M059J (cell line): ENCODE measurements at regions not wholly inside any gene's neighbourhood (a gene's known extent, or its start where the extent isn't known, plus 50 kb on each side); places are given as distances from the start of the nearest gene placed in this dataset.
A peak's percentile ranks its signal among the peaks of the same experiment; 100 is the strongest.

Experiments used
- DNase-seq: peaks from one replicate; pipeline ENCODE4 v3.0.0-alpha.2; 2012; ENCODE audit warnings: low read depth

- peak; percentile 38 for DNase-seq
These were observed 168.5 kb downstream of the TEX36 start for GRCh38 chr10:125514206-125515162.

DNA sequence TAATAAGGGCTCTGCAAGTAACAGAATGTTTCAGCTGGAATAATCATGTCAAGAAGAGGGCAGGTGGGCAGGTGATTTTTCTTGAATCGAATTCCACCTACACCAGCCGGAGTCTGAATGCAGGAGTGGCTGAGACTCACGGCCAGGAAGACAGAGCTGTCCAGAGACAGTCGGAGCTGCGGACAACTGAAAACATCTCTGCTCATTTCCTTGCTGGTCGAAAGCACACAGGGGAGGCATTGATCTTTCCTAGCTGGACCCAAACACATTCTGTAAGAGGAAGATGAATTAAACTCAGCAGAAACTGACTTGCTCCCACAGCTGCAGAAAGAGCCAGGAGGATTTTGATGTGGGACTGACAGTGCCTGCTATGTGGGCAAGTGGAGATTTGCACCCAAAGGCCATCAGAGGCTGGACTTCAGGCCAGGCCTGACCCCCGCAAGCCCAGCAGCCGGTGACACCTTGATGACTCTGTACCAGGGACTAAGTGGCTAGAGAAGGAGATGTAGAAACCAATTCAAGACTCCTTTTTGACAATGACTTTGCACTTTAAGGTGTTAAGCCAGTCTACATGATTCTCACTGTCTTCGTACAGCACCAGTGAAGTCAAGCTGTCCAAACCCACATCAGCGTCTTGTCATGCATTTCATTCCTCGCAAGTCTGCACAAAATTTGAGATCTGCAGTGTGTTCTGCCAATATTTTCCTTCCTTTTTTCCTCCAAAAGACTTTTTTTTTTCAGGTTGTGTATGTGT, 169.4 kb downstream of the TEX36 start:
- no peak for DNase-seq

DNA sequence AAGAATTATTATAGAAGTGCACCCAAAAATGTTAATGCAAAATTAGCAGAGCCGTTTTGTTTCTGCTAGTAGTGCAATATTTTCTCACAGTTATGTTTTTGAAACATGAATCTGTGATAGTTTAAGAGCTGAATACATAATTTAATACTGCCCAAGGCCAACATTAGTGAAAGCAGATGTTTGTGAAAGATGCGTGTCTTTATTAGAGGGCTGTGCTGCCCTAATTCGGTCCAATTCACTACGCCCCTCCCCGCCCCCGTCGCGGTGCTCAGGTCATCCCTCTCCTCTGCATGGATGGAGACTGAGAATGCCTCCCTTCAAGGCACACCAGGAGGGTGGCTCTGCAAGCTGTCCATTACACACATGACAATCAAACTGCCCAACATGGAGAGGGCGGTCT, 172.0 kb downstream of the TEX36 start:
- no peak for DNase-seq

DNA sequence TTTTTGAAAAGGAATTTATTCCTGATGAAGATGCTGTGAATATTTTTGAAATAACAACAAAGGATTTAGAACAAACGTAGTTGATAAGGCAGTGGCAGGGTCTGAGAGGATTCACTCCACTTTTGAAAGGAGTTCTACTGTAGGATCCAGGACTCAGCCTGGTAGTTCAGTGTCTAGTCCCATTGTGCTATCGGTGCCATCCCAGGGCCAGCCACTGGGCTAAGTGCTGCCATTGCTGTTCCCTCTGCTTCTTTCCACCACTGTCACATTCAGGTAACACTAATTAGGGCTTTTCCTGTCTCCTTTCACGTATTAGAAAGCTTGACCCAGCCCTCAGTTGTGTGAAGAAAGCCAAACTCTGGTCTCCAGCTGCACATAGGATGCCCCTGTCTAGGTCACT, 177.3 kb downstream of the TEX36 start:
- no peak for DNase-seq

DNA sequence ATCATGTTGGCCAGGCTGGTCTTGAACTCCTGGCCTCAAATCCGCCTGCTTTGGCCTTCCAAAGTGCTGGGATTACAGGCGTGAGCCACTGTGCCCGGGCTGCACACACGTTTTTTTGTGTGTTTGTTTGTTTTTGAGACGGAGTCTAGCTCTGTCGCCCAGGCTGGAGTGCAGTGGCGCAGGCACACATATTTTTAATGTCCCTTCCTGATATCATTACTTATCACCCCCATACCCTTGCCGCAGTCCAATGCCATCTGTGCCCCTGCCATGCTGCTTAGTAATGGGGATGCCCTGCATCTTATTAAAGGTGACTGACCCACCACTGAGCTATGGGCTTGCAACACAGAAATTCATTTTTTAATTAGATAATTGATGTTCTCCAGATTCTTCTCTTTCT, 180.7 kb downstream of the TEX36 start:
- DNase-seq: no peak

- DNase-seq: no peak
These were observed 187.6 kb downstream of the TEX36 start for GRCh38 chr10:125495386-125495785.

- DNase-seq: no peak
These were observed 188.2 kb downstream of the TEX36 start for GRCh38 chr10:125494651-125495239.

DNA sequence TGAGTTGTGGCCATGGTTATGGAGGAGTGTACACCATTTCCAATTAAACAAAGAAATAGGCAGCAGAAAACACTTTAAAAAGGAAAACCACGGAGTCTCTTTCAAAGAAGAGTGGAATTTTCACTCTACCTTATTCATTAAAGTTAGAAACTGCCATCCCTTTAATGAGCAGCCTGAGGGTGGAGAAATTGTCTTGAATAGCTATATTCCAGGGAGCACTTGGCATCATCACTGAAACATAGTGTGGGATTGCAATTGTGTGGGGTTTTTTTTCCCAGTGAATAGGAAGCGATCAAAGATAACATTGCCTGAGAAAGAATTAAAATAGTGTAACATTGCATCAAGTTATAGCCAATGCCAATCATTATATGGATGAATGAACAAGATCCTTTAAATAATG, 191.6 kb downstream of the TEX36 start:
- no peak for DNase-seq

GRCh38 chr10:125489731-125490130, 193.2 kb downstream of the TEX36 start:
- DNase-seq: no peak

DNA sequence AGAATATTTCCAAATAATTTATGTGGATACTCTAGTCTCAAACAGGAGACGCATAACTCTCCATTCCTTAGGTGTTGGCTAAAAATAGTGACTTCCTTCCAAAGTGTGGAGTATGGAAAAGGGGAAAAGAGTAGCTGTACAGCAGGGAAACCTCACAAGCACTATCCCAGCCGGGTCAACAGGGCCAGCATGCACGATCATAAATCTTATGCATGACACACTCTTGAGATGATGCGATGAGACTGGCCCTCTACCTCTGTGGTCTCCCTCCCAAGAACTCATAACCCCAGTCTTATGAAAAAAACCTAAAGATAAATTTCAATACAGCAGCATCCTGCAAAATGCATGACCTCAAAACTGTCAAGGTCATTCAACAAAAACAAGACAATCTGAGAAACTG, 197.3 kb downstream of the TEX36 start:
- DNase-seq: no peak

DNA sequence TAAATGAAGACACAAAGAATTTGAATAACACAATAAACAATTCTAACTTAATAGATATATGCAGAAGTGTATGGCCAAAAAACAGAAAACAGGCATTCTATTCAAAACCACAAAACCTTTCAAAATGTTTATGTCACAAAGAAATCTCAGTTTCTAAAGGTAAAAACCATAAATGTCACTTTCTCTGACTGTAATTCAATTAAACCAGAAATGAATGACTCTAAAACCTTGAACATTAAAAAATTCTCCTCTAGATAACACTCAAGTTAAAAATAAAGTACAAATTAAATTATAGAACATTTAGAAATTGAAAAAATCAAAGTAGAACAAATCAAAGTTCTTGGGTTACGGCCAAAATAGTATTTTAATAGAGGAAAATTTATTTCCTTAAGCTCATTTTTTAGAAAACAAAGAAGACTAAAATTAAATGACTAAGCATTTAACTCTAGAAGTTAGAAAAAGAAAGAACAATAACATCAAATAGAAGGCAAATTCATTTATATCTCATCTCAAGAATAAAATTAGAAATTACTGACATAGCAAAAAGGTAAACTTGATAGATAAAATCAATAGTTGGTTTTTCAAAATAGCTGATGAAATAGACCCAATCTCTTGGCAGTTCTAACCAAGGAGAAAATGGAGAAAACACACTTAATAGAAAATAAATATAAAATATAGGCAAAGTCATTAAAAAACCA, 198.8 kb downstream of the TEX36 start:
- DNase-seq: no peak

GRCh38 chr10:125482637-125483036, 200.3 kb downstream of the TEX36 start:
- DNase-seq: no peak

DNA sequence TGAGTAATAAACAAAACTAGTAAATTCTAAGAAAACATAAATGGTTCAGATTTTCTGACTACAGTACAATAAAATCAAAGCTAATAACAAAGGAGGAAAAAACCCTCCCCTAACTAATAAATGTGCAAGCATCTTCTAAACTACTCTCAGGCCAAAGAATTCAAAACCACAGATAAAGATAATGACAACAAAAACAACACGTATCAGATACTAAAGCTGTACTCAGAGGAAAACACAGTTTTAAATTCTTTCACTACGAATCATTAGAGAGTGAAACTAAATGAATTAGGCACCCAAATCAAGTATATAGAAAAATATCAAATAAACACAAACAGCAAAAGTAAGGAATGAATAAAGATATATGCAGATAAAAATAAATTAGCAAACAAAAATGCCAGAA, 200.9 kb downstream of the TEX36 start:
- no peak for DNase-seq

DNA sequence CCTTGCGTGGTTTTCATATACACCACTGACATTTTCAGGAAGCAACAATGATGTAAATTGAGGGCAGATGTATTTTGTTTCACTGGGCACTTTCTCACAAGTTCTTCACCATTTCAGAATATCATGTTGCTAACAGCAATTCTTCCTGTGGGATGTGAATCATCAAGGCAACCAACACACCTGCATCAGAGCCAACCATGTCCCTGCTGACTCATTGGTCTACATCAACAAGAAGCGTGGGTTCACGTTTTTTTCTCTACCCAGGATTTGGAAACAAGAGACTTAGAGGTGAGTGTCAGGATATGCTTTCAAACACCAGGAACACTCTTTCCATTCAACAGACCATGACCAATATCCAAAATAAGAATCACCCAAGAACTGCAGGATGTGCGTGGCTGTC, 203.9 kb downstream of the TEX36 start:
- peak; percentile 44 for DNase-seq

- no peak for DNase-seq
These were observed 207.1 kb downstream of the TEX36 start for GRCh38 chr10:125475815-125476214.

DNA sequence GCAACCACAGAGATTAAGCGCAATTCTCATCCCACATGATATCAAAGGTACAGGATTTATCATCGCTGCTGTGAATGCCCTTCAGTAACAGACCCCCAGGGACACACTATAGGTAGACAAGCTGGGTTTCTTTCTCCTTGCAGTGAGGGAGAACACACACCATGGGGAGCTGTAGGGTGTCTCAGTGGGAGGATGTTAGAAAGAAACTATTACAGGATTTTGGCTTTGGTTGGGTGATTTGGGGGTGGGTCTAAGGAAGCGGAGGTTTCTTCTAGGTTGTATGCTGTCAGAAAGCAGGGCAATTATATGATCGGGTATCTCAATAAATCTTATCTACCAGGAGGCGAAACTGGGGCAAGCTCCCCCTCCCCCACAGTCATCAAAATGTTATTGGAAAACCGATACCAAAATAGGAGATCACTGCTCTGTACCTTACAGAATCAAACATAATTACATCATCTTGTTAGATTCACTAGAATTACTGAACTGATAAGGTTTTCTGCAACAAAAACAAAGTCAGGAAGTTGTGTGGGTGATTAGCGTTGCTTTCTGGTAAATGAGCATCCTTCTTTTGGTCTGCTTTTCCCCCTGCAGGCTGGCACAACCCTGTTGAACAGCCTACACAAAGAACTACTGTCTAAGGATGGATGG, 209.7 kb downstream of the TEX36 start:
- DNase-seq: no peak

DNA sequence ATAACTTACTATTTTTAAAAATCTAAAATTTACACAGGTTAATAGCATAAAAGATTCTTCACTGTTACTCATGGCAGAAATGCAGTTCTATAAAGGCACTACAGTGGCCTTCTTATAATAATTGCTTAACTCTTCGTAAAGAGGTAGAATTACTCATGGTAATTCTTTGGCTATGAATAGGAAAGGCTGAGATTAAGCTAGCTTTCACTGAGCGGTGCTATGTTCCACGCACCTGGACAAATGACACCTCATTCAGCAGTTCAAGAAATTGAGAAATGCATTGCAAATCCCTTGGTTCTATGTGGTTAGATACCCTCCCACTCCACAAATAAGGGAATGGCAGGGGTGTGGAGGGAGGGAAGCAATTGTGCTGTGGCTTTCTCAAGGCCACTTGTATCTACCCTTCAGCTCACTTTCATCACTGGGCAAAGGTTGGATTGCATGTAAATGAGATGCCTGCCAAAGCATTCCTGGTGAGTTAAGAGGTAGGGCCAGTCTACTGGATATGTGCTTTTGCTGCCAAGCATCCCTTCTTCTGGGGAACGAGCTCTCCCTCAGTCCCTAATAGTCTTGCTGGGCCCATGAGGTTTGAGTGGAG, 210.9 kb downstream of the TEX36 start:
- DNase-seq: no peak

GRCh38 chr10:125468278-125468677, 214.7 kb downstream of the TEX36 start:
- no peak for DNase-seq

GRCh38 chr10:125466685-125467084, 216.3 kb downstream of the TEX36 start:
- DNase-seq: no peak

DNA sequence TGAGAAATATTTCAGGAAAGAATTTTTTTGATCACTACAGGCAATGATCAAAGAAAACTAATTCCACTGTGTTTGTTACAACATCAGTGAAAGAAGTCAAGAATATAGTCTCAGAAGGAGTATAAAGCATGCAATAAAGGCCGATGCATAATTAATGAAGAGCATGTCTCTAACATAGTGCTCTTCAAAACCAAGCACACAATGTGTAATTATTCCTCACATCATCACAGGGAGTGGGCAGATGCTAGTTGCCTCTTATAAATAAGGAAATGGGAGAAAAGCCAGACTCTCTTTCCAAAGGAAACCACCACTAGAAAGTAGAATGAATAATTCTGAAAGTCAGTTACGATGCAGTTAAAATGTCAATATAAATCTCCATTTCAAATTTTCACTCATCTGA, 220.1 kb downstream of the TEX36 start:
- no peak for DNase-seq

- no peak for DNase-seq
These were observed 222.6 kb downstream of the TEX36 start for GRCh38 chr10:125460326-125460725.
